GM13976 (cell line): ENCODE measurements at regions not wholly inside any gene's neighbourhood (a gene's known extent, or its start where the extent isn't known, plus 50 kb on each side); places are given as distances from the start of the nearest gene placed in this dataset.

Experiments used
- DNase-seq: peaks from one replicate; pipeline ENCODE4 v3.0.0; 2012; ENCODE audit warnings: low spot score
- in situ Hi-C: fragments of 300-500 bp; cut with MboI; formaldehyde crosslinking; loops from one replicate; pipeline ENCODE4 v1.12.0; 2022; ENCODE audit warnings: low sequenced_read_pairs, mixed read lengths, inconsistent platforms; ENCODE audit not compliant: unreplicated experiment
- TF ChIP-seq, protein P1 (sequence below): IDR thresholded peaks from 2 replicates; pipeline ENCODE4 v1.5.1; 2012; ENCODE audit warnings: borderline replicate concordance, mild to moderate bottlenecking; ENCODE audit not compliant: insufficient read depth; ENCODE audit errors: extremely low read depth, missing control alignments, control extremely low read depth

DNA sequence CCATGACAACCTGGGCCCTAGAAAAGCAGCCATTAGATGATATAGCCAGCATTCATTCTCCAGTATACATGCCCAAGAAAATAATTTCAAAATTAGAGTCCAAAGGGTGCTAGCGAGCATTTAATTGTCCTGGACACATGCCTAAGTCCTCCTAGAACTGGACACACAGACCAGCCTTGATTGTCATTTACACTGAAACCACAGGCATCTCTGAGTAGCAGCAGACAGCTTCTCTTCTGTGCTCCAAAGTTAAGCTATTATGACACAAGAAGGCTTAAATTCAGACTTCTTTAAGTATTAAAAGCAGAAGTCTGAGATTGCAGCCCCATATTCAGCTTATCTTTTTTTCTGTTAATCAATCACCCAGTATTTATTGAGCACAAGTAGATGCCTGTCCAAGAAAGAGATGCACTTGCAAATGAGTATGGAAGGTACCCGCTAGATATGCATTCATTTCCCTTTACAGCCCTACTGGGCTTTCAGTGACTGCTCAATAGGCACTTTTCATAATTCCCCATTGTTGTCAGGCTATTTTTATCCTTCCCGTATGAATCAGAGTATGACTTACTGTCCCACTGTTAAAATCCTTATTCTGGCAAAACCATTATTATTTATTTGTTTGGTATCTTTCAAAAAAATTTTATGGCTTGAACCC is 374.1 kb downstream of the FBXW7 start:
- DNase-seq, result no peak
- in situ Hi-C loops, result no loop called here
- TF ChIP-seq, protein P1, sequence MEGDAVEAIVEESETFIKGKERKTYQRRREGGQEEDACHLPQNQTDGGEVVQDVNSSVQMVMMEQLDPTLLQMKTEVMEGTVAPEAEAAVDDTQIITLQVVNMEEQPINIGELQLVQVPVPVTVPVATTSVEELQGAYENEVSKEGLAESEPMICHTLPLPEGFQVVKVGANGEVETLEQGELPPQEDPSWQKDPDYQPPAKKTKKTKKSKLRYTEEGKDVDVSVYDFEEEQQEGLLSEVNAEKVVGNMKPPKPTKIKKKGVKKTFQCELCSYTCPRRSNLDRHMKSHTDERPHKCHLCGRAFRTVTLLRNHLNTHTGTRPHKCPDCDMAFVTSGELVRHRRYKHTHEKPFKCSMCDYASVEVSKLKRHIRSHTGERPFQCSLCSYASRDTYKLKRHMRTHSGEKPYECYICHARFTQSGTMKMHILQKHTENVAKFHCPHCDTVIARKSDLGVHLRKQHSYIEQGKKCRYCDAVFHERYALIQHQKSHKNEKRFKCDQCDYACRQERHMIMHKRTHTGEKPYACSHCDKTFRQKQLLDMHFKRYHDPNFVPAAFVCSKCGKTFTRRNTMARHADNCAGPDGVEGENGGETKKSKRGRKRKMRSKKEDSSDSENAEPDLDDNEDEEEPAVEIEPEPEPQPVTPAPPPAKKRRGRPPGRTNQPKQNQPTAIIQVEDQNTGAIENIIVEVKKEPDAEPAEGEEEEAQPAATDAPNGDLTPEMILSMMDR, result no peak

DNA sequence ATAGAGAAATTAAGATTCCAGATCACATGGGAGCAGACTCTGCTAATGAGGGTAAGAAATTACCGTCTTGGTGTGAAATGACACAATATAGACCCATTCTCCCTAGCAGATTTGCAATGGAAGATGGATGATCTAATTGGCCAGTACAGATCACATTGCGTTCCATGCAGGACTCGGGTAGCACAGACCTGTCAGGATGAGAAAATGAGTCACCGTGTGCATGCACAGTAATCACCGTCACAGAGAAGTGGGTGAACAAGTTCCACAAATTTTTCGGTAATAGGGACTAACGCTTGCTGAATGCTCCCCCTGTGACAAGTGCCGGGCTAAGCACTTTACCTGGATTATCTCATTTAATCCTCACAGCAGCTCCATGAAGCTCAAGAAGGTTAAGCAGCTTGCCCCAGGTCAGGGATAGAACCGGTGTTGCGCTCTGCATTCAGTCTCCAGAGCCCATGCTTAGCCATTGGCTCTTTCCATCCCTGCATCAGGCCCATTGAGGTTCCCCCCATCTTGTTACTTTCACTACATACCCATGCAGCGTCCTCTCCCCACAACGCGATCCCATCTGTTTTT is 375.6 kb downstream of the FBXW7 start:
- DNase-seq, result no peak

DNA sequence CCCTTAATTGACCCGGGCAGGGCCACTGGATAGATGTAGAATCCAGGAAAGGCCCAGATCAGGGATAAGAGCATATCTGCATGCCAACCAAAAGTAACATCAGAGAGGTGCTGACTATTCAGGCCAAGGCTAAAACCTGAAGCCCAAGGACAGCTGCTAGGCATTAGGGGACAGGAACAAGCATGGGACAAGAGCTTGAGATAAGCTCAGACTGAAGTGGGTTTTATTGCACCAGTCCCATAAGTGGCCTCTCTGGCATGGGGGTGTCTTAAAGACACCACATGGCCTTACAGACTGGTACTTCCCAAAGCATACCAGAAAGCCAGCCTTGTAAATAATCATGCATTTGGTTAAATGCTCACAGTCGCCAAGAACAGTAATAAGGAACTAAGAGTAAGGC is 376.1 kb downstream of the FBXW7 start:
- TF ChIP-seq, protein P1, result no peak
- DNase-seq, result no peak
- in situ Hi-C loops, result no loop called here

More for the DNA sequence above, 375.6 kb downstream of the FBXW7 start:
- TF ChIP-seq, protein P1, result no peak
- in situ Hi-C loops, result no loop called here

DNA sequence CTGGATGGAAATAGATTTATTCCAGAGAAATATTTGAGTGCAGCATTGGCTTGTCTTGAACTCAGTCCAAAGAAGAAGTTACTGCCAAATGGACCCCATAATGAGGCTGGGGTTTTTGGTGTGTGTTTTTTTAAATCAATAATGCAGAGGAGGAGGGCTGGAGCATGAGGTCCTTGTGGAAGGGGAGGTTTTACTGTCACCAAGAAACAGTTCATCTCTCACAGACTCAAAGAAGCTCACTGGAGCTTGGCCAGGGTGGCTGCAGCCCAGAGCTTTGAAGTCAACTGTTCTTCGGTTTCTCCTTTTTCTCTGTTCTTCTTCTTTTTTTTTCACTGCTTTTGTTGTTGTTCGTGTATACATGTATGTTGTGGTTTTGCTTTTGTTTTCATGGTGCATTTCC is 377.7 kb downstream of the FBXW7 start:
- in situ Hi-C loops, result no loop called here
- DNase-seq, result no peak
- TF ChIP-seq, protein P1, result no peak

DNA sequence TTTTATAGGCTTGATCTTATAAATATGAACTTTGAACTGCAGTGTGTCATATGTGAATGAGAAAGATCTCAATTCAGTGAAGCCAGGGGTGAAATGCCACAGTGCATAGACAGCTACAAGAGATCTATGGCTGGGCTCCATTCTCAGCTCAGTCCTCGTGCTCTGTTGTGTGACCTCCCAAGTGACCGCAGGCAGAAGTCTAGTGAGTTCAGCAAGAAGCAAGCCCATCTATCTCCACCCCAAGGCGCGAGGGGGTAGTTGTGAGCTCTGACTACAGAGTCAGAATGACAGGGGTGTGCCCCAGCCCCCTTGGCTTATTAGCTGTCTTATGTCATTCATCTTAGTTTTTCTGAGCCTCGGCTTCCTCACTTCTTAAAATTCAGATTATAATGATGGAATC is 378.3 kb downstream of the FBXW7 start:
- in situ Hi-C loops, result no loop called here
- no peak for DNase-seq
- TF ChIP-seq, protein P1, result no peak

DNA sequence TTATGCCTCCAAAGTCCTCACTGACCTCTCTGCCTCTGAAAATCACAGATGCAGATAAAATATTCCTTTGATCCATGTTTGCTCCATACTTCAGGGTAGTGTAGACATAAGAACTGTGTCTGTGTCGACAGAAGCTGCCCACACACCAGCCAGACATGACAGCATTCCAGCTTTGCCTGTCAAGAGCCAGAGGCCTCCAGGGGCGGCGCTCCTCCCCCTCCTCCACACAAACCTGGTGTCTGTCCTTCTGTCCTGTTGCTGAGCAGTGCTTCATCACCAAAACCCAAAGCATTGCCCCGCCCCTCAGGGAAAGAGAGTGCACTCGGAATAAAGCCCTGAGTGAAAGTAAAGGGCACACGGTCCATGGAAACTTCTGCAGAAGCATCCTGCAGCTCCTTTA is 379.4 kb downstream of the FBXW7 start:
- in situ Hi-C loops, result no loop called here
- DNase-seq, result no peak
- TF ChIP-seq, protein P1, result no peak
